Muscle of leg (tissue), 3 donors: ENCODE measurements at regions not wholly inside any gene's neighbourhood (a gene's known extent, or its start where the extent isn't known, plus 50 kb on each side); places are given as distances from the start of the nearest gene placed in this dataset.

ENCODE experiments used
- DNase-seq: peaks from one replicate; pipeline ENCODE4 v3.0.0; 2013
- H3K27ac ChIP-seq: one replicate; pipeline ENCODE4 v1.5.1; 2013; ENCODE audit warnings: mild to moderate bottlenecking, low read length, control low read depth
- H3K27me3 ChIP-seq: one replicate; pipeline ENCODE4 v1.6.1; 2013; ENCODE audit warnings: low read length; ENCODE audit not compliant: control insufficient read depth, insufficient read depth
- H3K36me3 ChIP-seq: one replicate; pipeline ENCODE4 v1.6.1; 2013; ENCODE audit warnings: low read length; ENCODE audit not compliant: control insufficient read depth, insufficient read depth
- H3K4me1 ChIP-seq: one replicate; pipeline ENCODE4 v1.6.1; 2013; ENCODE audit warnings: low read length; ENCODE audit not compliant: control insufficient read depth, insufficient read depth
- H3K4me3 ChIP-seq: one replicate; pipeline ENCODE4 v1.5.1; 2013; ENCODE audit warnings: low read length, control low read depth
- H3K9me3 ChIP-seq: replicated peaks from 2 replicates; pipeline ENCODE4 v1.6.1; 2013; ENCODE audit warnings: low read depth, low read length; ENCODE audit not compliant: control insufficient read depth
- WGBS: methylation state at CpG from one replicate; pipeline ENCODE4 v1.1.5; 2013; ENCODE audit warnings: missing lambda C conversion rate; ENCODE audit not compliant: insufficient coverage; 5-methylcytosine and 5-hydroxymethylcytosine counted together

- Histone ChIP-seq H3K4me1 (peaks cover 21% of the 10 kb centered on the region), H3K36me3 (no peaks in the 10 kb centered on the region), H3K27me3 (no peaks in the 10 kb centered on the region), H3K9me3 (no peaks in the 10 kb centered on the region), H3K27ac (no peak overlapping the region), H3K4me3 (no peak overlapping the region)
- WGBS: 91% methylated on average over 1 of the region's 3 CpGs
- no peak for DNase-seq
These were observed 362.9 kb upstream of the NFE2L3 start for GRCh38 chr7:25788961-25789620.

GRCh38 chr7:25789701-25790640, 362.0 kb upstream of the NFE2L3 start:
- WGBS: 48% methylated on average over 11 of the region's 13 CpGs
- no peak overlapping the region for H3K4me3 ChIP-seq
- peaks cover 21% of the 10 kb centered on the region for H3K4me1 ChIP-seq
- DNase-seq: peak; percentile 77
- no peaks in the 10 kb centered on the region for H3K36me3 ChIP-seq
- H3K27me3 ChIP-seq: no peaks in the 10 kb centered on the region
- H3K9me3 ChIP-seq: no peaks in the 10 kb centered on the region
- peak overlapping the region; percentile 49 for H3K27ac ChIP-seq

- Histone ChIP-seq H3K4me3 (no peak overlapping the region), H3K27ac (peak overlapping the region; percentile 49), H3K4me1 (peaks cover 22% of the 10 kb centered on the region), H3K36me3 (no peaks in the 10 kb centered on the region), H3K27me3 (no peaks in the 10 kb centered on the region), H3K9me3 (no peaks in the 10 kb centered on the region)
- peak; percentile 38 for DNase-seq
- 40% methylated on average over 1 of the region's 4 CpGs for WGBS
These were observed 361.0 kb upstream of the NFE2L3 start for GRCh38 chr7:25790963-25791362.

GRCh38 chr7:25792586-25792985, 359.4 kb upstream of the NFE2L3 start:
- Histone ChIP-seq H3K27ac (no peak overlapping the region), H3K27me3 (no peaks in the 10 kb centered on the region), H3K4me1 (peaks cover 19% of the 10 kb centered on the region), H3K36me3 (no peaks in the 10 kb centered on the region), H3K9me3 (no peaks in the 10 kb centered on the region), H3K4me3 (no peak overlapping the region)
- DNase-seq: no peak
- WGBS: no CpG with 5 or more reads among the region's 8 CpGs

GRCh38 chr7:25795824-25796235, 356.2 kb upstream of the NFE2L3 start:
- Histone ChIP-seq H3K27ac (peak overlapping the region; percentile 29), H3K4me1 (peaks cover 3% of the 10 kb centered on the region), H3K36me3 (no peaks in the 10 kb centered on the region), H3K4me3 (no peak overlapping the region), H3K9me3 (no peaks in the 10 kb centered on the region), H3K27me3 (no peaks in the 10 kb centered on the region)
- peak; percentile 85 for DNase-seq
- 42% methylated on average over 2 of the region's 2 CpGs for WGBS

- H3K27me3 ChIP-seq: no peaks in the 10 kb centered on the region
- H3K4me1 ChIP-seq: peaks cover 5% of the 10 kb centered on the region
- H3K36me3 ChIP-seq: no peaks in the 10 kb centered on the region
- no CpG with 5 or more reads among the region's 1 CpG for WGBS
- no peaks in the 10 kb centered on the region for H3K9me3 ChIP-seq
- H3K4me3 ChIP-seq: no peak overlapping the region
- DNase-seq: no peak
- H3K27ac ChIP-seq: no peak overlapping the region
These were observed 353.7 kb upstream of the NFE2L3 start for GRCh38 chr7:25798344-25798743.

- DNase-seq: no peak
- Histone ChIP-seq H3K27me3 (no peaks in the 10 kb centered on the region), H3K27ac (no peak overlapping the region), H3K36me3 (no peaks in the 10 kb centered on the region), H3K9me3 (no peaks in the 10 kb centered on the region), H3K4me1 (peaks cover 4% of the 10 kb centered on the region), H3K4me3 (no peak overlapping the region)
- WGBS: no CpG with 5 or more reads among the region's 3 CpGs
These were observed 350.8 kb upstream of the NFE2L3 start for GRCh38 chr7:25801214-25801613.

GRCh38 chr7:25802057-25802456, 349.9 kb upstream of the NFE2L3 start:
- no CpG with 5 or more reads among the region's 3 CpGs for WGBS
- H3K9me3 ChIP-seq: no peaks in the 10 kb centered on the region
- no peak for DNase-seq
- H3K4me1 ChIP-seq: peaks cover 8% of the 10 kb centered on the region
- H3K36me3 ChIP-seq: no peaks in the 10 kb centered on the region
- no peak overlapping the region for H3K27ac ChIP-seq
- peaks cover 3% of the 10 kb centered on the region for H3K27me3 ChIP-seq
- H3K4me3 ChIP-seq: no peak overlapping the region

- Histone ChIP-seq H3K4me1 (peaks cover 8% of the 10 kb centered on the region), H3K27ac (no peak overlapping the region), H3K4me3 (no peak overlapping the region), H3K9me3 (no peaks in the 10 kb centered on the region), H3K36me3 (no peaks in the 10 kb centered on the region), H3K27me3 (peaks cover 3% of the 10 kb centered on the region)
- no peak for DNase-seq
These were observed 349.5 kb upstream of the NFE2L3 start for GRCh38 chr7:25802473-25802872.

GRCh38 chr7:25803117-25803887, 348.7 kb upstream of the NFE2L3 start:
- H3K27ac ChIP-seq: no peak overlapping the region

More at GRCh38 chr7:25803117-25803887, 348.7 kb upstream of the NFE2L3 start:
- 75% methylated on average over 10 of the region's 11 CpGs for WGBS
- DNase-seq: no peak
- no peaks in the 10 kb centered on the region for H3K36me3 ChIP-seq
- H3K9me3 ChIP-seq: no peaks in the 10 kb centered on the region
- H3K4me3 ChIP-seq: no peak overlapping the region
- peaks cover 8% of the 10 kb centered on the region for H3K4me1 ChIP-seq
- peaks cover 3% of the 10 kb centered on the region for H3K27me3 ChIP-seq
